Glomerular visceral epithelial cell (primary cell): ENCODE measurements at regions not wholly inside any gene's neighbourhood (a gene's known extent, or its start where the extent isn't known, plus 50 kb on each side); places are given as distances from the start of the nearest gene placed in this dataset.
"Not testable (repeated sequence)": the region's sequence is repeated elsewhere in the genome, so short reads cannot be mapped to it uniquely, and the experiment has no call there.

Experiments
- DNase-seq: peaks from one replicate; pipeline ENCODE4 v3.0.0-alpha.2; 2016; ENCODE audit errors: extremely low spot score

- no peak for DNase-seq
These were observed 408.9 kb downstream of the PYDC2 start for GRCh38 chr3:191869738-191870415.

GRCh38 chr3:191873736-191874135, 412.8 kb downstream of the PYDC2 start:
- no peak for DNase-seq

- DNase-seq = peak; percentile 57
These were observed 421.3 kb downstream of the PYDC2 start for GRCh38 chr3:191882289-191882688.

GRCh38 chr3:191884132-191884531, 423.2 kb downstream of the PYDC2 start:
- no peak for DNase-seq

- no peak for DNase-seq
These were observed 428.1 kb downstream of the PYDC2 start for GRCh38 chr3:191889106-191889505.

DNA sequence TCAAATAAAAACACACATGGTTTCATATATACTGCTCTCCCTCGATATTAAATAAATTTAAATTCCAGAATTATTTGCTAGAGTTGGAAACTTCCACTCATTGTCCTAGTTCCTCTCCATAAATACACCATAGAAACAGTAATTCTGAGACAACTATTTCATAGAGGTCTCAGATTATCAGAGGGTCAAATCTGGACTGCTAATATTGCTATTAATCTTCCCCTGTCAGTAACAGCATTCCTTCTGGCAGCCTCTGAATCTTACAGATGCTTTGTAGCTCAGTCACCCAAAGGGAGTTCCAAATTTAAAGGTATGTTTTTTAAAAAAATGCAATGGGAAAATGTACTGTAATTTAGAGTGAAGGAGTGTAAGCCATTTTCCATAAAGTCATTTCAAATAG, 428.8 kb downstream of the PYDC2 start:
- no peak for DNase-seq

DNA sequence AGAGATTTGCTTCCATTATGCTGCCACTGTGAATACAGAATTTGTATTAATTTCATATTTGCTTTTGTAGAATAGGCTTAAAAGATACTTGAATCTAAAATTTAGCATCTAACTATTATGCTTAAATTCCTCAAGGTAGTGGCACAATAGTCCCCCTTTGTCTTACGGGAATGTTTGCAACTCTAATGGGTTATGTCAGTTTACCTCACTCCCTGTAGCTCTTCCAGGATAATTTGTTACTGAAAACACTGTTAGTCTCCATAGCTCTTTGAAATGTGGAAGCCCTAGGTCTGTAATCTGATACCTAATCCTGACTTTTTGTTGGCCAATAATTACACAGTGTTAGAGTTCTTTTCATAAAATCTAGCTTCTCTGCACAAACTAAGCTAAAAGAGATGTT, 433.4 kb downstream of the PYDC2 start:
- DNase-seq = no peak

- peak; percentile 48 for DNase-seq
These were observed 440.8 kb downstream of the PYDC2 start for GRCh38 chr3:191901741-191902140.

DNA sequence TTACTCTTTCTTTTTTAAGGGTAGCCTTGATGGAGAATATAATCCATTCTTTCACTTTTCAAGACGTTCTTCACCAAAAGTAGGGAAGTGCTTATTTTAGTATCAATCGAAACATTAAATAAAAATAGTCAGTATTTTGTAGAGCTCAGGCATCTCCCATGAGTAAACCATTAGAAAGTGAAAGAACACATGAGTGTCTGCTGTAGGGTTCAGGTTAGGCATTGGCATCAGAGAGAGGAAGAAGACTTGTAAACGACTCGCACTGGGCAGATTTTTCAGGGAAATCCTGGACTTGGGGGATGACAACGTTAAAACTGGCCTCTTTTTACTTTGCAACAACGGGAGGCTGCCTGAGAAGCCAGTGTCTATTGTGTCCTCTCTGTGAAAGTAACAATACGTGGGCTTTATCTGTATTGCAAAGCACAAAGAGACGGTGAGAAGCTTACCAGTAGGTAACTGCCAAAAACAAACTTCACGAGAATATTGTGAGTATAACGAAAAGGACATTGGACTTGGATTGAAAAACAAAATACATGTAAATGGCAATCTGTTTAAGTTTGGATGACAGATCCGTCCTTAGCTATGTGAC, 451.7 kb downstream of the PYDC2 start:
- no peak for DNase-seq

DNA sequence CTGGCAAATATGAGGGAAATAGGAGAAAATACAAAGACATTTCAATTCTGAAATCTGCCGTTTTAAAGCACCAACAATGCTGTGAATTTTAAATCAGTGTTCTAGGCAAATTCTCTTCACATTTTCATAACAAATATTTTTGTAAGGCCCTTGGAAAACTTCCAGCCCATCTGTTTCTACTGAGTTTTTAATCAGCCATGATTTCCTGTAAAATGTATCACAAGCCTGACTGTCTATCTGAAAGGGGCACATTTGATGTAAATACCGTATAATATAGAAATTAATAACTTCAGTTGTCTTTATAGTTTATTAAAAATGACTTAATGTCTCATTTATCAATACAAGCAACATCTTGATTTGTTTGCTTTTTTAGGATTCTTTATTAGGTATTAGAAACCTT, 454.7 kb downstream of the PYDC2 start:
- no peak for DNase-seq

- DNase-seq = no peak
These were observed 458.6 kb downstream of the PYDC2 start for GRCh38 chr3:191919491-191920026.

GRCh38 chr3:191922570-191922969, 461.6 kb downstream of the PYDC2 start:
- no peak for DNase-seq

GRCh38 chr3:191927183-191927817, 466.3 kb downstream of the PYDC2 start:
- not testable (repeated sequence) for DNase-seq

DNA sequence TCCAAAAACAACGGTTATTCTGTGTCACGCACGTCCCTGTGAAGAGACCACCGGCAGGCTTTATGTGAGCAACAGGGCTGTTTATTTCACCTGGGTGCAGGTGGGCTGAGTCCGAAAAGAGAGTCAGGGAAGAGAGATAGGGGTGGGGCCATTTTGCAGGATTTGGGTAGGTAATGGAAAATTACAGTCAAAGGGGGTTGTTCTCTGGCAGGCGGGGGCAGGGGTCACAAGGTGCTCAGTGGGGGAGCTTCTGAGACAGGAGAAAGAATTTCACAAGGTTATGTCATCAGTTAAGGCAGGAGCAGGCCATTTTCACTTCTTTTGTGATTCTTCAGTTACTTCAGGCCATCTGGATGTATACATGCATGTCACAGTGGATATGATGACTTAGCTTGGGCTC, 467.0 kb downstream of the PYDC2 start:
- DNase-seq = not testable (repeated sequence)

DNA sequence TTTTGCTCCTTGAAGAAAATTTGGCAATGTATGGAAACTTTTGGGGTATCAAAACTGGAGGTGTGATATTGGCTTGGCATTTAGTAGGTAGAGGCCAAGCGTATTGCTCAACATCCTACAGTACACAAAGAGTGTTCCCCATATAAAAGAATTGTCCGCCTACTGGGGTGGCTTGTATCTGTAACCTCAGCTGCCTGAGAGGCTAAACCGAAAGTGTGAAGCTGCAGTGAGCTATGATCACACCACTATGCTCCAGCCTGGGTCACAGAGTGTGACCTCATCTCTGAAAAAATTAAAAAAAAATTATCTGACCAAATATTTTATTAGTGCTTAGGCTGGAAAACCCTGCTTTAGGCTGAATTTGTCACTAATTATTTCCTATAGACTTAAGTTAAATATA, 483.9 kb downstream of the PYDC2 start:
- DNase-seq = no peak

DNA sequence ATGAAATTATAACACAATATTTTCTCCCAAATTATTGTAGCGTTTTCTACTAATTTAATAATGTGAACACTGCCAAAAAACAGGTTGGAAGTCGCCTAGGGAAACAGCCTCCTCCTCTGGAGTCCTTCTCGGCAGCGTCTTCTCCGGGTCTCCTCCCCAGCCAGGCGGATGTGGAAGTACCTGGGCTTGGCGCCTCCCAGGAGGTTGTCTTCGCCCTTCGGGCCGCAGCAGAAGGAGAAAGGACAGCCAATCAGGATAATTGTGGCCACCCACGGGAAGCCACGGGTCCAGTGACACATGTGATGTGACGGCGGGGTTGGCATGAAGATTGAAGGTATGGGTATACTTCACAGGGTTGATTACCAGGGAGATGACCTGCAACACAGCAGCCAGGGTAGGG, 491.2 kb downstream of the PYDC2 start:
- no peak for DNase-seq

DNA sequence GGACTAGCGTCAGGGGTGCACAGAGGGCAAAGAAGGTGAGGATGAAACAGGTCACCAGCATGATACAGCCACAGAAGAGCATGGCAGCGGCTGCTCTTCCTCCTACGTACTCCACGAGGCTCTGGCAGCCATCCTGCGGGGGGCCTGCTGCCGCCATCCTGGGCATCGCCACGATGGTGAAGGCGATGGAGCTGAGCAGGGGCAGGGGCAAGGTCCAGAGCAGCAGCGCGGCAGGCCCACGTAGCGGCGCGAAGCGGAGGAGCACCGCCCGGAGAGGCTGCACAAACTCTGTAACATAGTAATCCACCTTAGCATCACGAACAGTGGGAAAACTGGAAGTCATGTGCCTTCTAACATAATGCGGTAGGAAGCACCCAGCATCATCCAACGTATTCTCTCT, 491.6 kb downstream of the PYDC2 start:
- DNase-seq = no peak

- no peak for DNase-seq
These were observed 498.2 kb downstream of the PYDC2 start for GRCh38 chr3:191958980-191959671.

DNA sequence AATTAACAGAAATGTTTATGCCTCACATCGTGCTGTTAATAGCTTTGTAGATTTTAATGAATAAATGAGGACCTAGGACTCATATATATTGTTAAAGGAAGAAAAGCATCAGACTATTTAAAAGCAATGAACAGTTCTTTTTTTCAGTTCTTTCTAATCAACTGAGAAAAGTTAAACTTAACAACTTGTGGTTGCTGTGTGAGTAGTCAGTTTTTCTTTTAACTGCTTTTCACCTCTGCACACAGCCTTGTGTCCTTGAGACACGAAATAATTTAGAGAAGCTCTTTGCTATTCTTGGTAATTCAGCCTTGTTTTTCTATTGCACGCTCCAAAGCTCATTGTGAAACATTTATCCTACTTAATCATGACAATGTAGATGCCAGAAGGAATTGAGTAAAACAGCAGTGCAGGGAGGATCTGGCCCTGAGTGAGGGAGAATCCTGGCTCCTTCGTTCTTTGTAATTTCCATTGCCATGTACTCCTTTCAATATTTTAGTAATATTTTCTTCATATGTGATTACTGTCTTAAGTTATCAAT, 499.0 kb downstream of the PYDC2 start:
- peak; percentile 12 for DNase-seq

DNA sequence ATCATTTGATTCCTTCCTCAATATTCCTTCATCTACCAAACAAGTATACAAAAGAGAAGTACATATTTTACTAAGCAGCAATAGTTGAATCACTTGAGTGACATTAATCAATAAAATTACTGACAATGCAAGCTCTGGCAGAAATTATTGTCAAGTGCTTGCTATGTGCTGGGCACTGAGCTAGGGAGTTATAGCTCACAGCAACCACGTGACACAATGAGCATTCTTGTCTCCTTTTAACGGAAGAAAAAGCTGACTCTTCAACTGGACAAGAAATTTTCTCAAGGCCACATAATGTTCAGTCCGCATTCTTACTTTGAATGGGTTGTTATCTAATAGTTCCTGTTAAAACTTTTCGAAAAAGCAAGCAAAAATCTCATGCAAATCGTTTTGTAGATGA, 500.1 kb downstream of the PYDC2 start:
- no peak for DNase-seq

DNA sequence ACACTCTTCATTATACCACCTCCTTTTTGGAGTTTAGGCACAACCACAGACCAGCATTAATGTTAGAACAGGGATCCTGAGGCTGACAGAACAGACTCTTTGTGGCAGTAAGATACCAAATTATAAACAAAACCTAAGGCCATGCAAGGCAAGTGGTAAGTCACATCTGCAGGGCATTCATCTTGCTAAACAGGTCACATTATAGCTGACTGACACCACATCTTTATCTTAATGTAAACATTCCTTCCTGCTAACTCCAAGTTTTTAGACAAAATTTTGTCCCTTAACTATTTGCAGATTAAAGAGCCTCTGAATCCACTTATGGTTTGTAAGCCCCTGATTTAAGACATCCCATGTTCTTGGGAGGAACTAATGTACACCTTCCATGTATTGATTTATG, 500.6 kb downstream of the PYDC2 start:
- DNase-seq = no peak

DNA sequence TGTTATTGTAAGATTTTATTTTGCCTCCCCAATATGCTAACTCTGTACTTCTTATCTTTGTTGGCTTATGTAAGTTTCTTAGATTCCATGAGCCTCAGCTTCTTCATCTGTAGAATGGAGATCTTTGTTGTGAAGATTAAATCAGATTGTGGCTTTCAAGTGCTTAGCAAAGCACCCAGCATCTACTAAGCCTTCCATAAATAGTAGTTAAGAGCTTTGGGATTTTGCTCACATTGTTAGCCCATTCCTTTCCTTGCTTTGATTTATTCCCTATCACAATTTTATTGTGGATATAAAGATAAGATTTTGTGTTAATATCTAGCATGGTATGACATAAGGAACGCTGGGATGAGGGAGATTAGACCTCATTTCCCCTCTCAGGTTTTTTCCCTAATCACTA, 501.4 kb downstream of the PYDC2 start:
- DNase-seq = no peak
